SU-DHL-6 (cell line): ENCODE measurements at regions not wholly inside any gene's neighbourhood (a gene's known extent, or its start where the extent isn't known, plus 50 kb on each side); places are given as distances from the start of the nearest gene placed in this dataset.

ENCODE experiments used
- H2AFZ ChIP-seq: fragments of 200-600 bp; sonication (generic); 2 replicates; pipeline ENCODE4 v1.6.1; 2014; ENCODE audit warnings: low read depth, mild to moderate bottlenecking, moderate library complexity, mixed read lengths, antibody characterized with exemption, low read length; ENCODE audit not compliant: severe bottlenecking
- H3F3A ChIP-seq: fragments of 200-600 bp; shearing (Covaris generic); 2 replicates; pipeline ENCODE4 v1.6.0; 2016; ENCODE audit warnings: antibody characterized with exemption, mild to moderate bottlenecking; ENCODE audit not compliant: insufficient read depth
- H3K27ac ChIP-seq: fragments of 200-600 bp; sonication (generic); 2 replicates; pipeline ENCODE4 v1.5.1; 2016; ENCODE audit warnings: low read depth, mild to moderate bottlenecking, low read length, moderate library complexity, mixed read lengths
- H3K27me3 ChIP-seq: fragments of 200-600 bp; sonication (generic), shearing (Covaris generic); 2 replicates; pipeline ENCODE4 v1.6.0; 2014; ENCODE audit warnings: mild to moderate bottlenecking, low read length
- H3K36me3 ChIP-seq: fragments of 200-600 bp; sonication (generic); 2 replicates; pipeline ENCODE4 v1.6.1; 2014; ENCODE audit warnings: mild to moderate bottlenecking, low read length, mixed read lengths
- H3K4me2 ChIP-seq: fragments of 300-600, 200-600 bp; shearing (Covaris generic), sonication (generic); 2 replicates; pipeline ENCODE4 v1.6.0; 2014; ENCODE audit warnings: low read length, low read depth, mild to moderate bottlenecking; ENCODE audit not compliant: poor library complexity, severe bottlenecking
- H3K4me3 ChIP-seq: fragments of 200-600 bp; sonication (generic); 2 replicates; pipeline ENCODE4 v1.5.1; 2014; ENCODE audit warnings: antibody characterized with exemption, low read length, mild to moderate bottlenecking, mixed read lengths; ENCODE audit not compliant: insufficient read depth, poor library complexity, severe bottlenecking
- H3K79me2 ChIP-seq: fragments of 200-600 bp; sonication (generic); 2 replicates; pipeline ENCODE4 v1.6.1; 2014; ENCODE audit warnings: mild to moderate bottlenecking, low read length, moderate library complexity; ENCODE audit not compliant: insufficient read depth
- H3K9ac ChIP-seq: fragments of 200-600 bp; sonication (generic); 2 replicates; pipeline ENCODE4 v1.7.0; 2014; ENCODE audit warnings: mild to moderate bottlenecking, low read length
- H3K9me2 ChIP-seq: fragments of 200-600 bp; sonication (generic); replicated peaks from 2 replicates; pipeline ENCODE4 v1.6.1; 2014; ENCODE audit warnings: low read length; ENCODE audit not compliant: insufficient read depth
- H3K9me3 ChIP-seq: fragments of 200-600 bp; sonication (generic); 2 replicates; pipeline ENCODE4 v1.6.1; 2014; ENCODE audit warnings: low read length, mixed read lengths; ENCODE audit not compliant: insufficient read depth
- H4K20me1 ChIP-seq: fragments of 200-600 bp; sonication (generic); 2 replicates; pipeline ENCODE4 v1.6.1; 2014; ENCODE audit warnings: low read depth, mild to moderate bottlenecking, antibody characterized with exemption, low read length, moderate library complexity, mixed read lengths
- EZH2phosphoT487 ChIP-seq: fragments of 200-600 bp; sonication (generic), shearing (Covaris generic); conservative IDR thresholded peaks from 2 replicates; pipeline ENCODE4 v1.6.1; 2018; ENCODE audit warnings: mild to moderate bottlenecking, antibody characterized with exemption, low read length, moderate library complexity, mixed read lengths
- TF ChIP-seq, protein P1 (sequence below): fragments of 200-600 bp; sonication (generic); IDR thresholded peaks from one replicate; pipeline ENCODE4 v1.5.1; 2017; ENCODE audit warnings: antibody characterized with exemption, mild to moderate bottlenecking, low read length, moderate library complexity; ENCODE audit not compliant: insufficient read depth, poor library complexity, severe bottlenecking

DNA sequence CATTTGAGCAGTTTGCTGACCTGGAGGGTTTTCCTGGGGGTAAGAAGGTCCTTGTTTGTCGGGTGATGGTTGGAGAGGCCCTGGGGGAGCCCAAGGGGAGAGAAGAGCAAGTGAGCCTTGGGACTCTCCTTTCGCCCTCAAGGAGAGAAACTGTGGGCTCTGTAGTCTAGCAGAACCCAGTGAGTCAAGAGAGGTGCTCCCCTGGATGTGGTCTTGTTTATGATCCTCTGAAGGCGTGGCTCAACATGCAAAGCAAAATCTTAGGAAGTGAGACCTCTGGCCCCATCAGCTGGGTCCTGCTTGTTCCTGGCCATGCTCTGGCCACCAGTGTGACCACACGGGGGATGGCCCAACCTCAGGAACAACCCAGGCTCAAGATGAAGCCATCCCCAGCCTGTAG is 66.5 kb upstream of the ALX4 start:
- Histone ChIP-seq H3K79me2 (no peaks in the 10 kb centered on the region), H3K4me2 (no peak overlapping the region), H3K27ac (no peak overlapping the region), H3K9ac (no peak overlapping the region), H3F3A (no peaks in the 10 kb centered on the region), H3K36me3 (no peaks in the 10 kb centered on the region), H3K9me2 (no peaks in the 10 kb centered on the region), H3K9me3 (no peaks in the 10 kb centered on the region), H3K4me3 (no peak overlapping the region), H3K27me3 (no peaks in the 10 kb centered on the region), H2AFZ (no peak overlapping the region), H4K20me1 (no peaks in the 10 kb centered on the region)
- TF ChIP-seq EZH2phosphoT487, result no peak

DNA sequence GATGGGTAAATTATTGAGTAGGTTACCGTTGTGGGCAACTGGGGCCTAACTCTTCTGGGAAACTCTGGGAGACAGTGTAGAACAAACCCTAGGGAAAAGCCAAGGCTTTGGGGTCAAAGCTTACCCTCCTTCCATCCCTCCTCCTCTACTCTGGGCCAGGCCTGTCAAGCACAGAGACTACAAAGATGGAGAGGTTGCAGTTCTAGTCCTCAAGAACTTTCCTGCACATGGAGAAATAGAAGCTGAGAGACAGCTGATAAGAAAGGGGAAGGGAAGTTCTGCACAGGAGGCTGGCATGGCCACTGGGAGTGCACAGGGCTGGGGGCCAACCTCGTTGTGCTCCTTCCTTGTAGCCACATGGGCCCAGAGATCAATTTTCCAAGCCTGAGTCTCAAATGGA is 67.2 kb upstream of the ALX4 start:
- no peaks in the 10 kb centered on the region for H3K27me3 ChIP-seq

DNA sequence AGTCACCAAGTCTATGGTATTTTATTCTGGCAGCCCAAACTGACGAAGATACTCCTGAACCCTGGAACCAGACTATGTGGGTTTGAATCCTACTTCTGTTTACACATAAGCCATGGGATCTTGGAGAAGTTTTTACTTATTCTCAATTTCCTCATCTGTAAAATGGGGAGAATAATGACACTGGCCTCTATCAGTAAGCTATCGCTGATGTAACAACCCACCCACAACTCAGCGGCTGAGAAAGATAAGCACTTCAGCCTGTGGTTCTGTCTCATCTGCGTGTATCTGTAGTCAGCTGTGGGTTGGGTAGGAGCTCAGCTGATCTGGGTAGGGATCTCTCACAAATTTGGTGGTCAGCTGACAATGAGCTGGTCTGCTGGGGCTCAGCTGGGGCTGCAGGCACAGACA is 68.0 kb upstream of the ALX4 start:
- H2AFZ ChIP-seq, result no peak overlapping the region
- no peak overlapping the region for H3K9ac ChIP-seq
- H3K27ac ChIP-seq, result no peak overlapping the region
- H3K4me3 ChIP-seq, result no peak overlapping the region
- H3K4me2 ChIP-seq, result no peak overlapping the region
- H4K20me1 ChIP-seq, result no peaks in the 10 kb centered on the region
- no peaks in the 10 kb centered on the region for H3K79me2 ChIP-seq
- no peaks in the 10 kb centered on the region for H3K36me3 ChIP-seq
- no peaks in the 10 kb centered on the region for H3K9me3 ChIP-seq
- no peaks in the 10 kb centered on the region for H3K9me2 ChIP-seq
- TF ChIP-seq, protein P1, sequence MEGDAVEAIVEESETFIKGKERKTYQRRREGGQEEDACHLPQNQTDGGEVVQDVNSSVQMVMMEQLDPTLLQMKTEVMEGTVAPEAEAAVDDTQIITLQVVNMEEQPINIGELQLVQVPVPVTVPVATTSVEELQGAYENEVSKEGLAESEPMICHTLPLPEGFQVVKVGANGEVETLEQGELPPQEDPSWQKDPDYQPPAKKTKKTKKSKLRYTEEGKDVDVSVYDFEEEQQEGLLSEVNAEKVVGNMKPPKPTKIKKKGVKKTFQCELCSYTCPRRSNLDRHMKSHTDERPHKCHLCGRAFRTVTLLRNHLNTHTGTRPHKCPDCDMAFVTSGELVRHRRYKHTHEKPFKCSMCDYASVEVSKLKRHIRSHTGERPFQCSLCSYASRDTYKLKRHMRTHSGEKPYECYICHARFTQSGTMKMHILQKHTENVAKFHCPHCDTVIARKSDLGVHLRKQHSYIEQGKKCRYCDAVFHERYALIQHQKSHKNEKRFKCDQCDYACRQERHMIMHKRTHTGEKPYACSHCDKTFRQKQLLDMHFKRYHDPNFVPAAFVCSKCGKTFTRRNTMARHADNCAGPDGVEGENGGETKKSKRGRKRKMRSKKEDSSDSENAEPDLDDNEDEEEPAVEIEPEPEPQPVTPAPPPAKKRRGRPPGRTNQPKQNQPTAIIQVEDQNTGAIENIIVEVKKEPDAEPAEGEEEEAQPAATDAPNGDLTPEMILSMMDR, result no peak
- TF ChIP-seq EZH2phosphoT487, result no peak
- H3F3A ChIP-seq, result no peaks in the 10 kb centered on the region
- no peaks in the 10 kb centered on the region for H3K27me3 ChIP-seq

More for the DNA sequence above, 67.2 kb upstream of the ALX4 start:
- Histone ChIP-seq H3K4me3 (no peak overlapping the region), H4K20me1 (no peaks in the 10 kb centered on the region), H3F3A (no peaks in the 10 kb centered on the region), H3K27ac (no peak overlapping the region), H3K79me2 (no peaks in the 10 kb centered on the region), H3K9me3 (no peaks in the 10 kb centered on the region), H3K9me2 (no peaks in the 10 kb centered on the region), H3K36me3 (no peaks in the 10 kb centered on the region), H3K9ac (no peak overlapping the region), H2AFZ (no peak overlapping the region), H3K4me2 (no peak overlapping the region)
- no peak for TF ChIP-seq EZH2phosphoT487
- TF ChIP-seq, protein P1, result no peak

DNA sequence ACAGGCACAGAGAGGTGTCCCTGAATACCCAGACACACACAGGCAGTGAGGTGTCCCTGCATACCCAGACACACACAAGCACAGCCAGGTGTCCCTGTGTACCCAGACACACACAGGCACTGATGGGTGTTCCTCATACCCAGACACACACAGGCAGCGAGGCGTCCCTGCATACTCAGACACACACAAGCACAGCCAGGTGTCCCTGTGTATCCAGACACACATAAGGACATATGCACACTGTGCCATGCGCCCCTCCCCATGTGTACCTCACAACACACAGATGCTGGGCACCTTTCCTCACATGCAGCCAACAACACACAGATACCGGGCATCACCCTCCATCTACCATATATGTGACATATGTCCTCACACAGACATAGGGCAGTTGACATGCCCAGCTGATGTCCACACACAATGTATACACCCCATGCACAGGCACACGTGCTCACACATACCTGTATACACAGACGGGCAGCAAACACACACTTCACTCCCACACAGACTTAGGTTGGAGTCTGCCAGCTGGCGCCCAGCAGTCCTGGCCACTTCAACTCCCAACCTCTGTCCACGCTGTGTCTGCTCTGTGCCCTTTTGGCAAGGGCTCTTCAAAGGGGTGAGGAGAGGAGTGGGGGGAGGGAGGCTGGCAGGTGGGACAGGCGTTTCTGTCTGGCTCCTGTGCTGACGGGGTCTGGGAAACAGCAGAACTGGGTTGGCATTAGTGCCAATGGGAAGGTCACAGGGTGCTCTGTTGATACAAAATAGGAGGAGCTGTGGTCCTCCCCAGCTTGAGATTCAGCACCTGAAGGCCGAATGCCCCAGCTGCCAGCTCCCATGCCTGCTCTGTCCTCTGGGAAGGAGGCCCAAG is 69.4 kb upstream of the ALX4 start:
- H3K9me2 ChIP-seq, result no peaks in the 10 kb centered on the region
- H3K27me3 ChIP-seq, result no peaks in the 10 kb centered on the region
- H3K36me3 ChIP-seq, result no peaks in the 10 kb centered on the region
- H3K4me2 ChIP-seq, result no peak overlapping the region
- no peaks in the 10 kb centered on the region for H3K9me3 ChIP-seq
- H4K20me1 ChIP-seq, result no peaks in the 10 kb centered on the region
- no peak overlapping the region for H3K4me3 ChIP-seq
- no peak for TF ChIP-seq EZH2phosphoT487
- TF ChIP-seq, protein P1, result no peak
- H3F3A ChIP-seq, result no peaks in the 10 kb centered on the region
- no peak overlapping the region for H3K27ac ChIP-seq
- H2AFZ ChIP-seq, result no peak overlapping the region
- H3K79me2 ChIP-seq, result no peaks in the 10 kb centered on the region
- no peak overlapping the region for H3K9ac ChIP-seq
